Parathyroid adenoma (tissue), 2 donors: ENCODE measurements at regions not wholly inside any gene's neighbourhood (a gene's known extent, or its start where the extent isn't known, plus 50 kb on each side); places are given as distances from the start of the nearest gene placed in this dataset.

Experiments used
- H2AFZ ChIP-seq: fragments of 300-600 bp; sonication (generic); one replicate; pipeline ENCODE4 v1.7.0; 2017; ENCODE audit warnings: antibody characterized with exemption, mild to moderate bottlenecking
- H3K27ac ChIP-seq: fragments of 300-600 bp; sonication (generic); one replicate; pipeline ENCODE4 v1.7.0; 2017
- H3K27me3 ChIP-seq: fragments of 300-600 bp; sonication (generic); one replicate; pipeline ENCODE4 v1.7.0; 2017; ENCODE audit warnings: low read length; ENCODE audit not compliant: control insufficient read depth, insufficient read depth
- H3K36me3 ChIP-seq: fragments of 300-600 bp; sonication (generic); one replicate; pipeline ENCODE4 v1.7.0; 2017; ENCODE audit warnings: low read length; ENCODE audit not compliant: control insufficient read depth, insufficient read depth
- H3K4me1 ChIP-seq: fragments of 300-600 bp; sonication (generic); one replicate; pipeline ENCODE4 v1.7.0; 2017; ENCODE audit warnings: control low read depth
- H3K4me2 ChIP-seq: fragments of 300-600 bp; sonication (generic); one replicate; pipeline ENCODE4 v1.7.0; 2017; ENCODE audit warnings: low read length
- H3K4me3 ChIP-seq: fragments of 300-600 bp; sonication (generic); one replicate; pipeline ENCODE4 v1.7.0; 2017; ENCODE audit warnings: low read depth, low read length
- H3K79me2 ChIP-seq: fragments of 300-600 bp; sonication (generic); one replicate; pipeline ENCODE4 v1.7.0; 2017; ENCODE audit warnings: control low read depth
- H3K9ac ChIP-seq: fragments of 300-600 bp; sonication (generic); one replicate; pipeline ENCODE4 v1.7.0; 2017; ENCODE audit warnings: mild to moderate bottlenecking
- H3K9me3 ChIP-seq: fragments of 300-600 bp; sonication (generic); one replicate; pipeline ENCODE4 v1.7.0; 2017; ENCODE audit warnings: low read length; ENCODE audit not compliant: control insufficient read depth
- CTCF ChIP-seq: fragments of 300-600 bp; sonication (generic); IDR thresholded peaks from one replicate; pipeline ENCODE4 v1.7.0; 2017; ENCODE audit warnings: antibody characterized with exemption, mild to moderate bottlenecking
- donor health status: primary hyperparathyroidism.

DNA sequence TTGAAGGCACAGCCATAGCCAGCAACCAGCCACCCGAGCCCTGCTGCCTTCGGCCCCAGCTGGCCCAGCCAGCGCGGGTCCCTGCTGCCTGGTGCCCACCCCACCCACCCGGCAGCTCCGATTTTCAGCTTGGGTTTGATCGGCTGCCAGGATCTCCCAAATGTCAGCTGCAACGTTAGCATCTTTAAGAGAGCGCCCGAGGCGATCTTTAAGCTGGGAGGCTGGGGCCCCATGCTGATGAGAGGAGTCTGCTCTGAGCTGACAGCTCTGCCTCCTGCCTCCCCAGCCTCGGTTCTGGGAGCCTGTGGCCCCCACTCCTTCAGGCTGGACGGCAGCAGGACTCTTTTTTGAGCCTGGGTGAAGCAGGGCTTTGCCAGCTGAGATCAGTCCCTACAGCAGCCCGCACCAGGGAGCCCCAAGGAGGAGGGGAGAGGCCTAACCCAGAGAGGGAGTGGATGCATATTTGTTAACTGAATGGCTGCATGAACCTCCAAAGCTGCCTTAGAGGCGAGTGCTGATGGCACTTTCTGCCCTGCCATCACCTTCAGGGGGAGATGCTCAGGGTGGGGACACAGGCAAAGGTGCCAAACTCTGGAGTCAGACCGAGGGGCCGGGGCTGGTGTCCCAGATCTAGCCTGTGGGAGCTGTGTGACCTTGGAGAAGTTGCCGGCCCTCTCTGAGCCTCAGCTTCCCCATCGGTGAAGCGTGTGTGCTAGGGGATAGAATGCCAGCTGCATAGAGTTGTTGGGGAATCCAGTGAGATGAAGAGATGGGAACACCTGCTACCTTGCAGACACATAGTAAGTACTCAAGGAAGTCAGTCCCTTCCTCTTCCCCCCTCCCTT lies 165.5 kb downstream of the C9orf50 start:
- H3K36me3 ChIP-seq: no peaks in the 10 kb centered on the region
- H2AFZ ChIP-seq: peak overlapping the region; percentile 46
- no peak overlapping the region for H3K4me2 ChIP-seq
- no peak overlapping the region for H3K9ac ChIP-seq
- no peak for TF ChIP-seq CTCF
- H3K27me3 ChIP-seq: no peaks in the 10 kb centered on the region
- no peak overlapping the region for H3K4me3 ChIP-seq
- H3K27ac ChIP-seq: no peak overlapping the region
- H3K9me3 ChIP-seq: no peaks in the 10 kb centered on the region
- no peaks in the 10 kb centered on the region for H3K79me2 ChIP-seq
- H3K4me1 ChIP-seq: peaks cover 19% of the 10 kb centered on the region

- no peak overlapping the region for H3K4me2 ChIP-seq
- H3K9ac ChIP-seq: no peak overlapping the region
- H3K4me1 ChIP-seq: peaks cover 16% of the 10 kb centered on the region
- H2AFZ ChIP-seq: no peak overlapping the region
- no peaks in the 10 kb centered on the region for H3K36me3 ChIP-seq
- no peak for TF ChIP-seq CTCF
- no peaks in the 10 kb centered on the region for H3K27me3 ChIP-seq
- H3K4me3 ChIP-seq: no peak overlapping the region
- H3K27ac ChIP-seq: no peak overlapping the region
- no peaks in the 10 kb centered on the region for H3K79me2 ChIP-seq
- no peaks in the 10 kb centered on the region for H3K9me3 ChIP-seq
Observed at GRCh38 chr9:129454467-129455067, 166.3 kb downstream of the C9orf50 start.

DNA sequence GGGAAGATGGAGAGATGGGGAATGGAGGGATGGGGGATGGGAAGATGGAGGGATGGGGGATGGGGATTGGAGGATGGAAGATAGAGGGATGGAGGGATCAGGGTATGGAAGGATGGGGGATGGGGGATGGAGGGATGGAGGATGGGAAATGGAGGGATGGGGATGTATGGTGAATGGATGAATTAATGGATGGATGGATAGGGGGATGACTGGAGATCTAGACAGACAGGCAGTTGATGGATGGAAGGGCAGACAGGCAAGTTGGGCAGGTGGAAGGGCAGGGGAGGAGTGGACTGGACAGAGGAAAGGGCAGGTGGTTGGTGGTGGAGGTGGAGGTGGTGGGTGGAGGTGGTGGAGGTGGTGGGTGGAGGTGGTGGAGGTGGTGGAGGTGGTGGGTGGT lies 167.2 kb downstream of the C9orf50 start:
- H3K9me3 ChIP-seq: no peaks in the 10 kb centered on the region
- H3K4me3 ChIP-seq: no peak overlapping the region
- H2AFZ ChIP-seq: no peak overlapping the region
- no peak overlapping the region for H3K9ac ChIP-seq
- no peak overlapping the region for H3K4me2 ChIP-seq
- no peak for TF ChIP-seq CTCF
- H3K27ac ChIP-seq: no peak overlapping the region
- H3K27me3 ChIP-seq: no peaks in the 10 kb centered on the region
- peaks cover 10% of the 10 kb centered on the region for H3K4me1 ChIP-seq
- no peaks in the 10 kb centered on the region for H3K36me3 ChIP-seq
- H3K79me2 ChIP-seq: no peaks in the 10 kb centered on the region

DNA sequence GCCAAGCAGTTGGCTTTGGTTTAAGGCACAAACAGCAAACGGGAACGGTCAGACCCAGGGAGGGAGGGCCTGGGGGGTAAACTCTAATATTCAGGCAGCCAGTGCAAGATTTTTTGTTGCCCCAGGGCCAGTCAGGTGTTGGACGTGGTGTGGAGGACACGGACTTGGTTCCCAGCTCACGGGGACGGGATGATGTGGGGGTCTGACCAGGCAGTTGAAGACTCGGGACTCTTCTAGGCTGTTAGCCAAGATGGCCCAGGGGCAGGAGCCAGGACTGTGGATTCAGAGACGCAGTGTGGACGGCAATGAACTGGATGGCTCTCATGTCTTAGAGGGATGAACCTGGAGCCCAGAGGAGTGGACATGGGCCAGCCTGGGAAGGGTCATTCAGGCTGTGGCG lies 169.2 kb downstream of the C9orf50 start:
- Histone ChIP-seq H2AFZ (no peak overlapping the region), H3K79me2 (no peaks in the 10 kb centered on the region), H3K4me3 (no peak overlapping the region), H3K9ac (no peak overlapping the region), H3K4me2 (no peak overlapping the region), H3K4me1 (peaks cover 3% of the 10 kb centered on the region), H3K36me3 (no peaks in the 10 kb centered on the region), H3K27ac (peak overlapping the region; percentile 19), H3K9me3 (no peaks in the 10 kb centered on the region), H3K27me3 (no peaks in the 10 kb centered on the region)
- TF ChIP-seq CTCF: no peak
